Fibroblast of lung (primary cell): ENCODE measurements at regions not wholly inside any gene's neighbourhood (a gene's known extent, or its start where the extent isn't known, plus 50 kb on each side); places are given as distances from the start of the nearest gene placed in this dataset.

Experiments
- DNase-seq, 2 donors: peaks; one replicate each; pipeline versions ENCODE4 v3.0.0 to v3.0.0-alpha.2; 2010; ENCODE audit warnings: low read depth in 2 of 2
- H2AFZ ChIP-seq: 2 replicates; pipeline ENCODE4 v1.5.1; 2012; ENCODE audit warnings: low read length, control low read depth, inconsistent platforms
- H3K27ac ChIP-seq: 2 replicates; pipeline ENCODE4 v1.5.1; 2011; ENCODE audit warnings: low read length, control low read depth; ENCODE audit not compliant: insufficient read depth
- H3K27me3 ChIP-seq: 2 replicates; pipeline ENCODE4 v1.5.1; 2011; ENCODE audit warnings: mild to moderate bottlenecking, low read length; ENCODE audit not compliant: control insufficient read depth, insufficient read depth
- H3K36me3 ChIP-seq: 2 replicates; pipeline ENCODE4 v1.5.1; 2011; ENCODE audit warnings: low read length; ENCODE audit not compliant: control insufficient read depth, insufficient read depth
- H3K4me1 ChIP-seq: 2 replicates; pipeline ENCODE4 v1.5.1; 2011; ENCODE audit warnings: low read length; ENCODE audit not compliant: control insufficient read depth, insufficient read depth; ENCODE audit errors: extremely low read depth
- H3K4me2 ChIP-seq: 2 replicates; pipeline ENCODE4 v1.5.1; 2011; ENCODE audit warnings: low read length, control low read depth; ENCODE audit not compliant: insufficient read depth; ENCODE audit errors: extremely low read depth
- H3K4me3 ChIP-seq, 4 experiments: fragments of 200-600 bp in 1 of 4; sonication (generic) in 1 of 4; replicated peaks in 1 of 4; 2 replicates each; pipeline ENCODE4 v1.5.1; 2011 to 2016; ENCODE audit warnings: low read length in 4 of 4, low read depth in 3 of 4, mild to moderate bottlenecking in 3 of 4, control low read depth in 2 of 4, inconsistent platforms in 1 of 4, mixed read lengths in 1 of 4; ENCODE audit not compliant: insufficient read depth in 1 of 4; ENCODE audit errors: control extremely low read depth in 1 of 4
- H3K79me2 ChIP-seq: 2 replicates; pipeline ENCODE4 v1.5.1; 2012; ENCODE audit warnings: mild to moderate bottlenecking, low read length, inconsistent platforms; ENCODE audit not compliant: control insufficient read depth, insufficient read depth
- H3K9ac ChIP-seq: 2 replicates; pipeline ENCODE4 v1.5.1; 2011; ENCODE audit warnings: mild to moderate bottlenecking, low read length, control low read depth; ENCODE audit not compliant: insufficient read depth
- H3K9me3 ChIP-seq: 2 replicates; pipeline ENCODE4 v1.5.1; 2012; ENCODE audit warnings: low read depth, low read length; ENCODE audit not compliant: control insufficient read depth, insufficient read depth
- H4K20me1 ChIP-seq: 2 replicates; pipeline ENCODE4 v1.5.1; 2011; ENCODE audit warnings: low read length; ENCODE audit not compliant: control insufficient read depth, insufficient read depth; ENCODE audit errors: extremely low read depth
- EZH2 ChIP-seq: IDR thresholded peaks from 2 replicates; pipeline ENCODE4 v1.5.1; 2012; ENCODE audit warnings: low read length, control low read depth, mild to moderate bottlenecking; ENCODE audit errors: missing control alignments
- TF ChIP-seq, protein P1 (sequence below), 2 donors: IDR thresholded peaks in 1 of 2; conservative IDR thresholded peaks in 1 of 2; 1 replicate in 1 of 2; 2 replicates in 1 of 2; pipeline ENCODE4 v1.5.1; 2011 to 2012; ENCODE audit warnings: low read length in 2 of 2, control low read depth in 1 of 2, inconsistent platforms in 1 of 2, low read depth in 1 of 2, mild to moderate bottlenecking in 1 of 2

DNA sequence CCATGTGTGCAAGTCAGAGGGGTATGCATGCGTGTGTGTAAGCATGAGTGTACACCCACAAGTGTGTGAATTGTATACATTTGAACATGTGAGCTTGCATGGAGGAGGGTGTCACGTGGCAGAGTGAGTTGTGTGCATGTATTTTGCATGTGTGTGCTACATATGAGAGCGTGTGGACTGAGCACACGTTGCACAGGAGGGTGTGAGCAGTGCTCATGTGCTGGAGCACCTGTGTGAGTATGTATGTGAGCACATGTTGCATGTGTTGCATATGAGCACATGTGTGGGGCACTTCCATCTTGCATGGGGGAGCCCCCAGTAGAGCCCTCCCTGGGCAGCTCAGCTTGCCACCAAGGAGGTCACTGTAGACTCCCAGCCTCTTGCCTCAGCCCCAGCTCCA, 180.2 kb upstream of the MYL2 start:
- Histone ChIP-seq H3K27me3 (no peaks in the 10 kb centered on the region), H2AFZ (no peak overlapping the region), H3K36me3 (no peaks in the 10 kb centered on the region), H3K4me3 (no peak overlapping the region), H3K4me1 (no peaks in the 10 kb centered on the region), H3K27ac (no peak overlapping the region), H4K20me1 (no peaks in the 10 kb centered on the region), H3K4me2 (no peak overlapping the region), H3K79me2 (no peaks in the 10 kb centered on the region), H3K9ac (no peak overlapping the region), H3K9me3 (no peaks in the 10 kb centered on the region)
- no peak for DNase-seq
- TF ChIP-seq, protein P1, sequence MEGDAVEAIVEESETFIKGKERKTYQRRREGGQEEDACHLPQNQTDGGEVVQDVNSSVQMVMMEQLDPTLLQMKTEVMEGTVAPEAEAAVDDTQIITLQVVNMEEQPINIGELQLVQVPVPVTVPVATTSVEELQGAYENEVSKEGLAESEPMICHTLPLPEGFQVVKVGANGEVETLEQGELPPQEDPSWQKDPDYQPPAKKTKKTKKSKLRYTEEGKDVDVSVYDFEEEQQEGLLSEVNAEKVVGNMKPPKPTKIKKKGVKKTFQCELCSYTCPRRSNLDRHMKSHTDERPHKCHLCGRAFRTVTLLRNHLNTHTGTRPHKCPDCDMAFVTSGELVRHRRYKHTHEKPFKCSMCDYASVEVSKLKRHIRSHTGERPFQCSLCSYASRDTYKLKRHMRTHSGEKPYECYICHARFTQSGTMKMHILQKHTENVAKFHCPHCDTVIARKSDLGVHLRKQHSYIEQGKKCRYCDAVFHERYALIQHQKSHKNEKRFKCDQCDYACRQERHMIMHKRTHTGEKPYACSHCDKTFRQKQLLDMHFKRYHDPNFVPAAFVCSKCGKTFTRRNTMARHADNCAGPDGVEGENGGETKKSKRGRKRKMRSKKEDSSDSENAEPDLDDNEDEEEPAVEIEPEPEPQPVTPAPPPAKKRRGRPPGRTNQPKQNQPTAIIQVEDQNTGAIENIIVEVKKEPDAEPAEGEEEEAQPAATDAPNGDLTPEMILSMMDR (conservative IDR thresholded peaks at IDR 0.05 in 1 of 2, IDR thresholded peaks at IDR 0.05 in 1 of 2; ENCODE audit: low read depth in 1 of 2, low read length in 2 of 2), result no peak
- TF ChIP-seq EZH2, result no peak

DNA sequence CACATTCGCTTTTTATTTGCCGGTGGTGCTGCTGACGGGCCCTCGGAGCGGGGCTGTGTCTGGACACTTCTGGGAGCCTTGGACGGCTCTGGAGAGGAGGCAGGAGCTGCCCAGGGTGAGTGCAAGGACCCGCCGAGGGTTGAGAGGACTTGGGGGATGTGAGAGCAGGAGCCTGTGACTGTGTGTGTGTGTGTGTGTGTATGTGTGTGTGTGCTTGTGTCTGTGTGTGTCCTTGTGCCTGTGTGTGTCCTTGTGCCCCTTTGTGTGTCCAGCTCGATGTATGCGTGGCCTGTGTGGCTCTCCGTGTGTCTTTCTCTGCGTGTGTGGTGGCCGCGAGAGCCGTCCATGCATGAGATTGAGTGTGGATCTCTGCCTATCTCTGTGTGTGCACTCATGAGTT, 179.6 kb upstream of the MYL2 start:
- no peak overlapping the region for H3K4me2 ChIP-seq
- no peaks in the 10 kb centered on the region for H4K20me1 ChIP-seq
- H3K9ac ChIP-seq, result no peak overlapping the region
- H3K27me3 ChIP-seq, result no peaks in the 10 kb centered on the region
- no peak for DNase-seq
- H3K27ac ChIP-seq, result no peak overlapping the region
- no peaks in the 10 kb centered on the region for H3K79me2 ChIP-seq
- no peaks in the 10 kb centered on the region for H3K36me3 ChIP-seq
- TF ChIP-seq, protein P1 (conservative IDR thresholded peaks at IDR 0.05 in 1 of 2, IDR thresholded peaks at IDR 0.05 in 1 of 2; ENCODE audit: low read depth in 1 of 2, low read length in 2 of 2), result no peak
- TF ChIP-seq EZH2, result no peak
- no peak overlapping the region for H3K4me3 ChIP-seq
- H3K9me3 ChIP-seq, result no peaks in the 10 kb centered on the region
- H2AFZ ChIP-seq, result no peak overlapping the region
- no peaks in the 10 kb centered on the region for H3K4me1 ChIP-seq

DNA sequence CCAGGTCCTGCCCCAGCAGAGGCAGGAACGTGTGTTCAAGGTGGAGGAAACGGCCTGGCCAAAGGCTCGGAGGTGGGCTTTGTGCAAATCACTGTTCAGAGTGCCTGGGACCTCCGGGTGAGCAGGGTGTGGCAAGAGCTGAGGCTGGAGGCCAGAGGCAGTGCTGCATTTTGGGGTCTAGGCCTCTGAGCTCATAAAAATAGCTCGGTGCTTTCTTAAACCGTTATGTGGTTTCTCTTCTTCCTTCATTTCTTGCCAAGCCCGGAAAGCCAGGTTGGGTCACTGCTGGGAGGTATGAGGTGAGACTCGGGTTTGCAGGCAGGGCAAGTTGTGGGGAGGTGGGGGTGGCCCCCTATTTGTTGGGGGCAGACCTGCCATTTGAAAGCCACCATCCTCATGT, 178.8 kb upstream of the MYL2 start:
- no peaks in the 10 kb centered on the region for H3K4me1 ChIP-seq
- DNase-seq, result no peak
- H3K79me2 ChIP-seq, result no peaks in the 10 kb centered on the region
- H3K9me3 ChIP-seq, result no peaks in the 10 kb centered on the region
- no peak overlapping the region for H2AFZ ChIP-seq
- no peak overlapping the region for H3K27ac ChIP-seq
- H3K27me3 ChIP-seq, result no peaks in the 10 kb centered on the region
- no peak overlapping the region for H3K9ac ChIP-seq
- no peaks in the 10 kb centered on the region for H4K20me1 ChIP-seq
- no peak for TF ChIP-seq EZH2
- TF ChIP-seq, protein P1 (conservative IDR thresholded peaks at IDR 0.05 in 1 of 2, IDR thresholded peaks at IDR 0.05 in 1 of 2; ENCODE audit: low read depth in 1 of 2, low read length in 2 of 2), result no peak
- H3K4me3 ChIP-seq, result no peak overlapping the region
- H3K4me2 ChIP-seq, result no peak overlapping the region
- no peaks in the 10 kb centered on the region for H3K36me3 ChIP-seq
